Activated CD4-positive, alpha-beta T cell treated with anti-CD3 and anti-CD28 coated beads for 36 hours (primary cell): ENCODE measurements at regions not wholly inside any gene's neighbourhood (a gene's known extent, or its start where the extent isn't known, plus 50 kb on each side); places are given as distances from the start of the nearest gene placed in this dataset.
"Not testable (repeated sequence)": the region's sequence is repeated elsewhere in the genome, so short reads cannot be mapped to it uniquely, and the experiment has no call there.

ENCODE experiments used
- ATAC-seq: fragments of 200-7000 bp; cut with Tn5 transposase; one replicate; pipeline ENCODE4 v1.10.0; 2021; ENCODE audit warnings: mild to moderate bottlenecking, moderate library complexity
- CTCF ChIA-PET: fragments of 350-600 bp; sonication (Branson Sonifier 250); formaldehyde crosslinking; loops from one replicate; lab custom pipeline; 2021; ENCODE audit warnings: antibody characterized with exemption; lab: Charles Lee
- POLR2A ChIA-PET: fragments of 350-600 bp; sonication (Branson Sonifier 250); formaldehyde crosslinking; loops from one replicate; lab custom pipeline; 2021; ENCODE audit warnings: antibody characterized with exemption, inconsistent platforms; lab: Charles Lee
- DNase-seq: peaks from one replicate; pipeline ENCODE4 v3.0.0-alpha.2; 2020
- H3K27ac Mint-ChIP-seq: one replicate; pipeline ENCODE4 v1.8.0; 2021; ENCODE audit warnings: mixed read lengths
- H3K27me3 Mint-ChIP-seq: one replicate; pipeline ENCODE4 v1.8.0; 2021; ENCODE audit warnings: mixed read lengths
- H3K36me3 Mint-ChIP-seq: one replicate; pipeline ENCODE4 v1.8.0; 2021; ENCODE audit warnings: low read depth, mixed read lengths
- H3K4me1 Mint-ChIP-seq: one replicate; pipeline ENCODE4 v1.8.0; 2021; ENCODE audit warnings: mixed read lengths
- H3K4me3 Mint-ChIP-seq: one replicate; pipeline ENCODE4 v1.8.0; 2021; ENCODE audit warnings: mild to moderate bottlenecking, moderate library complexity, mixed read lengths
- H3K9me3 Mint-ChIP-seq: one replicate; pipeline ENCODE4 v1.8.0; 2021; ENCODE audit warnings: low read depth, mixed read lengths
- intact Hi-C, 2 experiments: fragments of 100-400 bp; cut with DNase I in 1 of 2; cut with micrococcal nuclease in 1 of 2; formaldehyde crosslinking; loops; one replicate each; pipeline versions ENCODE4 v1.14.2 to v1.15.1; 2022 to 2024; cut with DNase I, micrococcal nuclease

DNA sequence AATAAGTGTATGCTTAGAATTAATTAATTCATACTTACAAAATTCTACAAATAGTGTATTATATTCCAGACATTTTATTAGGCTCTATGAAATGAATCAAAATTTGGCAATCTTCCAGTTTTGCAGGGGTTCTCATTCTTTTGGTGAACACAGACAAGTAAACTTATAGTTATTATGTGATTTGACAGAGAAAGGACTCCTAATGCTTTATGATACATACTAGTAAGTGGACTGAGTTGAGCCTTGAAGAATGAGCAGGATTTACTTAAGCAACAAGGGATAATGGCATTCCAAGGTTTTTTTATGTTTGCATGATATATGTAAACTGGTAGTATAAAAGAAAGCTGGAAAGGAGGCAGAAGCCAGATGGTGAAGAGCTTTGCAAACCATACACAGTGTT, 145.7 kb upstream of the FERD3L start:
- no peak overlapping the region for H3K4me3 Mint-ChIP-seq
- ATAC-seq, result no peak
- H3K36me3 Mint-ChIP-seq, result no peaks in the 10 kb centered on the region
- no peaks in the 10 kb centered on the region for H3K4me1 Mint-ChIP-seq
- CTCF ChIA-PET, result no interaction called here
- intact Hi-C loops, result no loop called here
- DNase-seq, result no peak
- no peaks in the 10 kb centered on the region for H3K27me3 Mint-ChIP-seq
- no peak overlapping the region for H3K27ac Mint-ChIP-seq
- POLR2A ChIA-PET, result no interaction called here
- no peaks in the 10 kb centered on the region for H3K9me3 Mint-ChIP-seq

DNA sequence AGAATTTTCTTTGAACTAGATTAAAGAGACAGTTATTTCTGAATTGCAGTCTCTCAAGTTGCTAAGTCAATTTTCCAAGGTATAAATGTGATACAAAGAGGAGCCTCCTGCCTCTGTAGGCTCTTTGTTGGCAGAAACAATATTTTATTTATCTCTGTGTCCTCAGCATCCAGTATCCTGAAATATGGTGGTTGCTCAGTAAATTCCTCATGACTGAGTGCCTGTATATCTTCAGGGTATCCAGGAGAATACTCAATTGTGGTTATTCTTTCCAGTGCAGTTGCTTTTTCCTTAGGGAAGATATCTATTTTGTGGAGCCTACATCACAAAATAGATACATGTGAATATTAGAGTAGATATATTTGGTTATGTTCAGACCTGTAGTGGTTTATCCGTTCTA, 144.8 kb upstream of the FERD3L start:
- CTCF ChIA-PET, result no interaction called here
- ATAC-seq (no peak), DNase-seq (no peak)
- no peaks in the 10 kb centered on the region for H3K9me3 Mint-ChIP-seq
- H3K4me1 Mint-ChIP-seq, result no peaks in the 10 kb centered on the region
- POLR2A ChIA-PET, result no interaction called here
- no peak overlapping the region for H3K4me3 Mint-ChIP-seq
- H3K27me3 Mint-ChIP-seq, result no peaks in the 10 kb centered on the region
- no peak overlapping the region for H3K27ac Mint-ChIP-seq
- intact Hi-C loops, result no loop called here
- no peaks in the 10 kb centered on the region for H3K36me3 Mint-ChIP-seq

DNA sequence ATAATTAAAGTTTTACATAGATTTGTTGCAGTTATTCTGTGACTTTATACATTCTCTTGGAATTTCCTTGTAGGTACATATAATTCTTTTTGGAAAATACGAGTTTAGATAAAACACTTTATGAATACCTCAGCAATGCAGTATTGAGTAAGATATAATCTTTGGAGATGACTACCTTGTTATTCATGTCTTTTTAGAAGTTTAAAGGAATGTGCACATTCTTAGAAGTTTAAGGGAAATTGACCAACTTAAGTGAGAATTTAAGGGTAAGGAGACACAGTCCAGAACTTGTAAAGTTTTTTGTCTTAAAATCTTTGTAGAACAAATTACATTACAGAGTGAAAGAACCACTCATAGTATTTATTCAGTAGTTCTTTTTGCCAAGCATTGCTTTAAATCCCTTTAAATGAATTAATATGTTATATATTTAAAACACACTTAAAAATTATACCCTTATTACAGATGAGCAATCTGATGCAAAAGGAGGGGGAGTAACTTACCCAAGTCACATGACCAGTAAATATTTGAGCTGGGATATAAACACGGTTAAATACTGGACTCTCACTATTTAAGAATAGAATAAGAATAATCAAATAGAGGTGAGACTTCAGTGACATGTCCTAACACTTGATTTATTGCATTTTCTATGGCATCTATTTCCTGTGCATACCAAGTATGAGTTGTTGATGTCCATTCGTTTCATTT, 139.5 kb upstream of the FERD3L start:
- Mint-ChIP-seq H3K4me1 (no peaks in the 10 kb centered on the region), H3K4me3 (no peak overlapping the region), H3K27me3 (no peaks in the 10 kb centered on the region), H3K36me3 (no peaks in the 10 kb centered on the region), H3K27ac (no peak overlapping the region), H3K9me3 (peaks cover 2% of the 10 kb centered on the region)
- intact Hi-C loops, result no loop called here
- CTCF ChIA-PET, result no interaction called here
- DNase-seq (no peak), ATAC-seq (no peak)
- POLR2A ChIA-PET, result no interaction called here

DNA sequence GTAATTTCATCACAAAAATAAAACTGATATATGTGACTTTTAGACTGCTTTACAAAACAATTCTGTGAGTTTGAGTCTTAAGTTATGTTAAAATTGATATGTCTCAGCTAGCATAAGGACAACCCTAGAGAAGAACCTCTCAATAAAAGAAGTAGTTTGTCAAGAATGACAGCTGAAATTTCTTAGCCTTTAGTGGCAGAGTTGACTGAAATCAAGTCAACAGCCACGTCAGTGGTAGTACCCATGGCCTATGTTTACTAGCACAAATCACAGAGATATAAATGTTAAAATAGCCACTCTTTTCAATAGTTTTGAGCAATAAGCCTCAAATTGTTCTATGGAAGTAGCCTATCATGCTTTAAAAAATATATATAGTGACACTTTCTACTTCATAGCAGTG, 138.9 kb upstream of the FERD3L start:
- H3K36me3 Mint-ChIP-seq, result no peaks in the 10 kb centered on the region
- no peak overlapping the region for H3K27ac Mint-ChIP-seq
- H3K9me3 Mint-ChIP-seq, result peaks cover 2% of the 10 kb centered on the region
- H3K27me3 Mint-ChIP-seq, result no peaks in the 10 kb centered on the region
- ChIA-PET POLR2A (no interaction called here), CTCF (no interaction called here)
- ATAC-seq (no peak), DNase-seq (no peak)
- no peaks in the 10 kb centered on the region for H3K4me1 Mint-ChIP-seq
- intact Hi-C loops, result no loop called here
- H3K4me3 Mint-ChIP-seq, result no peak overlapping the region

DNA sequence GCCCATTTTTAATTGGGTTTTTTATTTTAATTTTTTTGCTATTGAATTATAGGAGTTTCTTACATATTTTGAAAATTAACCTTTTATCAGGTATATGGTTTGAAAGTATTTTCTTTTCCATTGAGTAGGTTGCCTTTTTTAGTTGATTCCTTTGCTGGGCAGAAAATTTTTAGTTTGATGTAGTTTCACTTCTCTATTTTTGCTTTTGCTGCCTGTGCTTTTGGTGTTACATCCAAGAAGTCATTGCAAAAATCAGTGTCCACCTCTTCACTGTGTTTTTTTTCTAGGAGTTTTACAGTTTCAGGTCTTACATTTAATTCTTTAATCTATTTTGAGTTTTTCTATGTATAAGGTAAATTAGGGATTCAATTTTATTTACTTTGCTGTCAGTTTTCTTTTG, 129.8 kb upstream of the FERD3L start:
- H3K27ac Mint-ChIP-seq, result no peak overlapping the region
- H3K36me3 Mint-ChIP-seq, result no peaks in the 10 kb centered on the region
- H3K4me3 Mint-ChIP-seq, result no peak overlapping the region
- DNase-seq (no peak), ATAC-seq (no peak)
- ChIA-PET CTCF (no interaction called here), POLR2A (no interaction called here)
- H3K4me1 Mint-ChIP-seq, result no peaks in the 10 kb centered on the region
- peaks cover 1% of the 10 kb centered on the region for H3K9me3 Mint-ChIP-seq
- no peaks in the 10 kb centered on the region for H3K27me3 Mint-ChIP-seq
- intact Hi-C loops, result no loop called here

DNA sequence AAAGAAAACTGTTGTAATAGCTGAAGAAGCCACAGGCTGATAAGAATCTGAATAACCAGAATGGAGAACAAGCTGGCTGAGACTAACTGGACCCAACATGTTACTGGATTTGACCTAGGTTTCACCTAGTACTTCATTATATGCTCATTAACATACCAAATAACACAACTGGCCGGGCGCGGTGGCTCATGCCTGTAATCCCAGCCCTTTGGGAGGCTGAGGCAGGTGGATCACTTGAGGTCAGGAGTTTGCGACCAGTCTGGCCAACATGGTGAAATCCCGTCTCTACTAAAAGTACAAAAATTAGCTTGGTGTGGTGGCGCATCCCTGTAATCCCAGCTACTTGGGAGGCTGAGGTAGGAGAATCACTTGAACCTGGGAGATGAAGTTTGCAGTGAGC, 127.1 kb upstream of the FERD3L start:
- intact Hi-C loops, result not testable (repeated sequence)

DNA sequence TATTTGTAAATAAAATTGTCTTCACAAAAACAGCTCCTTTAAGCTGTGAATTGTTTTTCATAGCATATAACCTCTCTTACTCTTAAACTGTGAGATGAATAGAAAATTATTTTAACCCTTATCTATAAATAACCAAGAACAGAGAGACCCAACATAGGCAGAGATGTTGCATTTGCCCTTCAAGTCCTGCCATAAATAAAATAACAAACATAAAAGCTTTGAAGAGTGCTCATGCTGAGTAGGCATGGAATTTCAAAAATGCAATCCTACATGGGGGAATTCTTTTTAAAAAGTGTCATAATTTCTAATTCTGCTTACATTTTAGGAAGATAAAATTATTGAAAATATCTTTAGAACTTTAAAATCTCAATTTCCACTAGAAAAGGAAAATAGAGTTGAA, 124.1 kb upstream of the FERD3L start:
- POLR2A ChIA-PET, result no interaction called here
- CTCF ChIA-PET, result no interaction called here
- intact Hi-C loops, result no loop called here

More for the DNA sequence above, 127.1 kb upstream of the FERD3L start:
- ATAC-seq, CTCF ChIA-PET, H3K36me3 Mint-ChIP-seq, H3K4me3 Mint-ChIP-seq, H3K4me1 Mint-ChIP-seq, DNase-seq, H3K9me3 Mint-ChIP-seq, H3K27ac Mint-ChIP-seq, POLR2A ChIA-PET, H3K27me3 Mint-ChIP-seq: not testable (repeated sequence)

DNA sequence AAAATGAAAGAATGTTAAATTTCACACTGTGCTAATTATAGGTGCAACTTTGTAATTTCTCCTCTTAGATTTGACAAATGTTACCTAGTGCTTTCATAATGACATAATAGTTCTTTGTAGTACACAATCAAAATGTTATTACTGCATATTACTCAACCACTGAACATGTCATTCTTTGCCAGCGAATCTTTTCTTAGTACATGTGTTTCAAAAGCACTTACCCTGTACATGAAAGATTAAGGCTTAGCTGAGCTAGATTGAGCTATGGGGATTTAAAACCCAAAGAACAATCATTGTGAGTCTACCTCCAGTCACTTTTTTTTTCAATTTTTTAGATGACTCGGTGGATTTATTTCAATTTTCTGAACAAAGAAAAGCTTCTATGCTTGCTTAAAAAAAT, 123.5 kb upstream of the FERD3L start:
- ChIA-PET POLR2A (no interaction called here), CTCF (no interaction called here)
- Mint-ChIP-seq H3K4me3 (no peak overlapping the region), H3K27ac (no peak overlapping the region), H3K9me3 (peaks cover 3% of the 10 kb centered on the region), H3K4me1 (no peaks in the 10 kb centered on the region), H3K27me3 (no peaks in the 10 kb centered on the region), H3K36me3 (no peaks in the 10 kb centered on the region)
- DNase-seq (no peak), ATAC-seq (no peak)
- intact Hi-C loops, result no loop called here

More for the DNA sequence above, 124.1 kb upstream of the FERD3L start:
- DNase-seq (no peak), ATAC-seq (no peak)
- H3K27me3 Mint-ChIP-seq, result no peaks in the 10 kb centered on the region
- peaks cover 3% of the 10 kb centered on the region for H3K9me3 Mint-ChIP-seq
- no peak overlapping the region for H3K27ac Mint-ChIP-seq
- H3K4me3 Mint-ChIP-seq, result no peak overlapping the region
- H3K36me3 Mint-ChIP-seq, result no peaks in the 10 kb centered on the region
- no peaks in the 10 kb centered on the region for H3K4me1 Mint-ChIP-seq

DNA sequence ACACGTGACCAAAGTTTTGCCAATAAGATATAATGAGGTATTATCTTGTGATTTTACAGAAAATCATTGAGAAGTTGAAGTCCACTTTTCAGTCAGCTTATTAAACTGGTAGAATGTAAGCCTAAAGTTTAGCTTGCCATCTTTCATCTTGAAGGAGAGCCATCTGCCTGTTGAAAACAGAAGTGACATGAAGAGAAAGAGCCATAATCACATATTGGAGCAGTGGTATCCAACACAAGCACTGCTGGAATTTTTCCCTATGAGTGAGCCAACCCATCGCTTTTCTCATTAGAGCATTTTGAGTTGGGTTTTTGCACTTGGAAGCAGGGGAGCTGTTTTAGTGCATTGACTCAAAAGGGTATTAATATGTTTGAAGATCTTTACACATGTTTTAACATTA, 117.6 kb upstream of the FERD3L start:
- CTCF ChIA-PET, result no interaction called here
- Mint-ChIP-seq H3K27me3 (no peaks in the 10 kb centered on the region), H3K27ac (no peak overlapping the region), H3K36me3 (no peaks in the 10 kb centered on the region), H3K4me1 (no peaks in the 10 kb centered on the region), H3K9me3 (peaks cover 6% of the 10 kb centered on the region), H3K4me3 (no peak overlapping the region)
- intact Hi-C loops, result no loop called here
- no peak for ATAC-seq
- DNase-seq, result no peak
- POLR2A ChIA-PET, result no interaction called here

DNA sequence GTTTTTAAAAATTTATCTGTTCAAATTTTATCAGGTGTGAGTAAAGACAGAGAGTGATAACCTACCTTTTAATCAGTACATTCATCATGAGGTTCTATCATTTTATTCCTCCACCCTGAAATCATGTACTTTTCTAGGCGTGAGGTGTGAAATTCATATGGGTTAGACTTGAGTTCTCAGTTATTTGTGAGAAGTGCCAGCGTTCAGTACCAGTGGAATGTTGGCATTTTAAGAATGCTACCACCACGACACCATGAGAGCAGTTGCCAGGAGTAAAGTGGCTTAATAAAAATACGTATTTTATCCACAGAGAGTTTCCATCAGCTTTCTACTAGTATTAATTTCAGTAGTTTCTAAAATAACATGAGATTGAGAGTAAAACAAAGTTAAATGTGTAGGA, 104.1 kb upstream of the FERD3L start:
- H3K9me3 Mint-ChIP-seq, result peaks cover 3% of the 10 kb centered on the region
- ChIA-PET CTCF (no interaction called here), POLR2A (no interaction called here)
- no peak overlapping the region for H3K4me3 Mint-ChIP-seq
- H3K27ac Mint-ChIP-seq, result no peak overlapping the region
- H3K36me3 Mint-ChIP-seq, result no peaks in the 10 kb centered on the region
- intact Hi-C loops, result no loop called here
- ATAC-seq (no peak), DNase-seq (no peak)
- no peaks in the 10 kb centered on the region for H3K4me1 Mint-ChIP-seq
- no peaks in the 10 kb centered on the region for H3K27me3 Mint-ChIP-seq

DNA sequence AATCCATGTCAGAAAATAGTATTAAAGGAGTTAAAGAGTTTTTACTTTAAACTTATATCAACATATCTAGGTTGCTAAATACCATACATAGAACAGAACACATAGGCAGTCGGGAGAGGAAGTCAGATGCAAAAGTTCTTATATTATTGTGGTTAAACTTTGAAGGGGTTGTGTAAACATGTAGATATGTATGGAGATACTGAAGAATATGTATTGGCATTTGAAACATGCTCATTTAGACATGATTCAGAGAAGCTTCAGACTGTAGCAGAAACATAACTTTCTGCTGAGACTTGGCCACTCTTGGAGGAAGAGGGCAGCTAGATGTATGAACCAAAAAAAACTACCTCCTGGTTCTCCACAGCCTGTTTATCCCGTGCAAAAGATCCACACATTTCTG, 103.5 kb upstream of the FERD3L start:
- no peaks in the 10 kb centered on the region for H3K36me3 Mint-ChIP-seq
- H3K4me3 Mint-ChIP-seq, result no peak overlapping the region
- ChIA-PET POLR2A (no interaction called here), CTCF (no interaction called here)
- no peaks in the 10 kb centered on the region for H3K27me3 Mint-ChIP-seq
- no peaks in the 10 kb centered on the region for H3K4me1 Mint-ChIP-seq
- no peaks in the 10 kb centered on the region for H3K9me3 Mint-ChIP-seq
- DNase-seq, result no peak
- H3K27ac Mint-ChIP-seq, result no peak overlapping the region
- intact Hi-C loops, result no loop called here
- ATAC-seq, result no peak

DNA sequence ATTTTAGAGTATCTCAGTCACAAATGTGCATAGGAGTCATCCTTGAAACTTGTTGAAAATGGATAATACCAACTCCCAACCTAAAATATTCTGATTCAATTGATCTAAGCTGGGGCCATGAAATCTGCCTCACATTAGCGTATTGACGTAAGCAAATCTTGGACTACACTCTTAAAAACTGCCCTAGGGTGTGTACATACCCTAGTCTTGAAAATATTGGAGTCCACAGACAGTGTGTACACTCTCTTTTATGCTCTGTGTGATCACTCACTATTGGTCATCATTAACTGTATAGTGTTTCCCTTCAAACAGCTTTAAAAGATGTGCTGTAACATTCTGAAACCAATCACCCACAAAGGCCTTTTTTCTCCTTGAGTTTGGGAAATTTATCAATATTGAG, 102.9 kb upstream of the FERD3L start:
- ATAC-seq (no peak), DNase-seq (no peak)
- Mint-ChIP-seq H3K27ac (no peak overlapping the region), H3K27me3 (no peaks in the 10 kb centered on the region), H3K4me3 (no peak overlapping the region), H3K4me1 (no peaks in the 10 kb centered on the region), H3K9me3 (peaks cover 2% of the 10 kb centered on the region), H3K36me3 (no peaks in the 10 kb centered on the region)
- CTCF ChIA-PET, result no interaction called here
- intact Hi-C loops, result no loop called here
- POLR2A ChIA-PET, result no interaction called here

DNA sequence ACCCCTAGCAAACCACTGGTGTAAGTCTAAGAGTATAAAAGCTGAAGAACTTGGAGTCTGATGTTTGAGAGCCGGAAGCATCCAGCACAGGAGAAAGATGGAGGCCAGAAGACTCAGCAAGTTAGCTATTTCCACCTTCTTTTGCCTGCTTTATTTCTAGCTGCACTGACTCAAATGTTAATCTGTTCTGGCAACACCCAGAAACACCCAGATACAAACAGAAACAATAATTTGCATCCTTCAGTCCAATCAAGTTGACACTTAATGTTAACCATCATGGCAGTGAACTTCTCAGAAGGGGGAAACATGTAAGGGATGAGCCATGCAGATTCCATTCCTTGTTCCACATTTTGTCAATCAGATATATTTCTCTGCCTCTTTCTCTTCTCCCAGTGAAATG, 101.8 kb upstream of the FERD3L start:
- ChIA-PET CTCF (no interaction called here), POLR2A (no interaction called here)
- Mint-ChIP-seq H3K4me3 (no peak overlapping the region), H3K27ac (no peak overlapping the region), H3K4me1 (no peaks in the 10 kb centered on the region), H3K36me3 (no peaks in the 10 kb centered on the region), H3K9me3 (peaks cover 4% of the 10 kb centered on the region), H3K27me3 (no peaks in the 10 kb centered on the region)
- intact Hi-C loops, result no loop called here
- ATAC-seq (no peak), DNase-seq (no peak)
